Gastroesophageal sphincter (tissue), 3 donors: ENCODE measurements at regions not wholly inside any gene's neighbourhood (a gene's known extent, or its start where the extent isn't known, plus 50 kb on each side); places are given as distances from the start of the nearest gene placed in this dataset.

Source experiments
- CTCF ChIP-seq, 4 experiments: fragments of 200-600 bp in 2 of 4; fragments of 450-650 bp in 2 of 4; sonication (generic) in 1 of 4; IDR thresholded peaks; one replicate each; pipeline ENCODE4 v1.5.1; 2017 to 2019; ENCODE audit warnings: antibody characterized with exemption in 4 of 4, mild to moderate bottlenecking in 2 of 4, moderate library complexity in 2 of 4
- POLR2A ChIP-seq, 2 donors: fragments of 450-650 bp; IDR thresholded peaks; one replicate each; pipeline ENCODE4 v1.6.1; 2017; ENCODE audit warnings: antibody characterized with exemption in 2 of 2, mild to moderate bottlenecking in 2 of 2, moderate library complexity in 1 of 2

GRCh38 chr9:126170286-126170823 is 156.3 kb upstream of the MVB12B start:
- TF ChIP-seq POLR2A (IDR thresholded peaks at IDR 0.05) (no peak), CTCF (IDR thresholded peaks at IDR 0.05) (no peak)
